Hepatic stellate cell (primary cell): ENCODE measurements at regions not wholly inside any gene's neighbourhood (a gene's known extent, or its start where the extent isn't known, plus 50 kb on each side); places are given as distances from the start of the nearest gene placed in this dataset.
"Not testable (repeated sequence)": the region's sequence is repeated elsewhere in the genome, so short reads cannot be mapped to it uniquely, and the experiment has no call there.

ENCODE experiments used
- DNase-seq: peaks from one replicate; pipeline ENCODE4 v3.0.0; 2011; ENCODE audit warnings: low spot score

DNA sequence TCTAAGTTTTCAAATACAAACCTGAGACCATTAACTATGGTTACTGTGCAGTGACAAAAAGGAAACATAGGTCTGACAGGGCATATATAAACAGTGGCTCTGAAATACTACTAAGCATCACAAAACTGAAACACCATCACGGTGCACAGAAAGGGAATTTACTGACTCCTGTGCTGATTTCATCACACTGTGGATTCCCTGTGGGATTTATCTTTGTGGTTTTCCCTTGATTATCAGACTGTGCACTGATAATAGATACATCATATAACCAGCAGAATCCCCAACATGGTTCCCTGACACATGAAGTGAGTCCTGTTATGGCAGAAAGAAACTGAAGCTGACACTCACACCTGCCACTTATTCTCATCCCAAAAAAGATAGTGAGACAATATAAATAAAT lies 676.3 kb upstream of the KCND2 start:
- DNase-seq: no peak

DNA sequence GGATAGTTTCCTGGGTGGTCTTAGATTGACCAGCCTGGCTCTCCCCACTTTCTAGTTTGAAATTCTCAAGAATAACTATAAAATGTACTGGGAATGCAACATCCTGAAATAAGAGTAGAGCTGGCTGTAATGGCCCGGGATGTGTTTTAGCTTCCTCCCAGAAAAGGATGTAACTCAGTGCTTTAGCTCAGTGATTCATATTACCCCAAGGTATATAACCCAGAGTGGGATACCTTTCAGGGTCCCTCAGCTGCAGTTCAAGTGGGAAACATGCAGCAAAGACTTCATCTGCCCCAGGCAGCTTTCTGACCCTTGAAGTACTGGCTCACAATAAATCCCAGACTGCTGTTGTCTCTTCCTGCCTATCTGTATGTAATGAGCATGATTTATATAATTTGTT lies 666.7 kb upstream of the KCND2 start:
- no peak for DNase-seq

DNA sequence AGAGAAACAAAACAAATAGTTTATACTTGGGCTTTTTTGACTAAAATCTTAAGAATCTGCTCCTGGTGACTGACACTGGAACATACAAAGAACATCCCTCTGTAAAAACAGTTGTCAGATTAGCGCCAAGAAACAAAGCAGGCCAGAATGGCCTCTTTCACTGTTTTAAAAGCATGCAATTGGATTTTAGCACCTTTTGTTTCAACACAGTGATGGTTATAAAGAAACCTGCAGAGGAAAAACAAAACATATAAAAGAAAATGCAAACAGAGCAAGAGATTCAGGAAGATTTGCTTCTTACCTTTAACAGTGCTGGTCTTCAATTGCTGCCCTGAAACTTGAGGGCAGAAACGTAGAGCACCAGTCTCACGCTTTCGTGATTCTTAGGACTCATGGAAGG lies 652.2 kb upstream of the KCND2 start:
- no peak for DNase-seq

DNA sequence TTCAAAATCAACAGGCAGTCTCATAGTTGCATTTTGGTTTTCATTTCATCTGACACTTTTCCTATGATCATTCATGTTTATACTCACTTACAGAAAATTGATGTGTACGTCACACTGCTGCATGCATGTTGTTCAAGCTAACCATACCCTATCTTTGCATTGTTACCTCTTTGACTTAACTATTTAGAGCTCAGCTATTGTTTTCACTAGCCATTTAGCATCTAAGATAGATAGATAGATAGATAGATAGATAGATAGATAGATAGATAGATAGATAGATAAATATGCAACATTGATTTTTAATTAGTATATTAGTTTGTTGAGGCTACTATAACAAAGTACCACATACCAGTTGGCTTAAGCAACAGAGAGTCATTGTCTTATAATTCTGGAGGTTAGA lies 649.5 kb upstream of the KCND2 start:
- DNase-seq: no peak

DNA sequence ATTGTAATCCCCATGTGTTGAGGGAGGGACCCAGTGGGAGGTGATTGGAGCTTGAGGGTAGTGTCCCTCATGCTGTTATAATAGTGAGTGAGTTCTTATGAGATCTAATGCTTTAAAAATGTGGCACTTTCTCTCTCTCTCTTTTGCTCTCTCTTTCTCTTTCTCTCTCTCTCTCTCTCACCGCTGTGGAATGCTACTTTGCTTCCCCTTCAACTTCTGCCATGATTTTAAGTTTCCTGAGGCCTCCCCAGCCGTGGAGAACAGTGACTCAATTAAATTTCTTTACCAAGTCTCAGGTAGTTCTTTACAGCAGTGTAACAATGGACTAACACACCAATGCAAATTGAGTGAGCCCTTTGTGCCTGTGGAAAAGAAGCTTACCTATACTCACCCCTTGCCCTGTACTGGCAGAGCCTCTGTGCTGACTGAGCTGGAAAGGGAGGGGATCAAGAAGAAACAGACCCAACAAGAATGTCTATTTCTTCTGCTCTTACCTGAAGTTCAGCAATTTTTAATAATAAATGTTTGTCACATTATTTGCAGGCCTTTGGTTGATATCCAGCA lies 642.5 kb upstream of the KCND2 start:
- no peak for DNase-seq

DNA sequence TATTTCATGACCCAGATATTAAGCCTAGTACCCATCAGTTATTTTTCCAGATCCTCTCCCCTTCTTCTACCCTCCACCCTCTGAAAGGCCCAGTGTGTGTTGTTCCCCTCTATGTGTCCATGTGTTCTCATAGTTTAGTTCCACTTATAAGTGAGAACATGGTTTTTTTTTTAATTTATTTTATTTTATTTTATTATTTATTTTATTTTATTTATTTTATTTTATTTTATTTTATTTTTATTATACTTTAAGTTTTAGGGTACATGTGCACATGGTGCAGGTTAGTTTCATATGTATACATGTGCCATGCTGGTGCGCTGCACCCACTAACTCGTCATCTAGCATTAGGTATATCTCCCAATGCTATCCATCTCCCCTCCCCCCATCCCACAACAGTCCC lies 639.2 kb upstream of the KCND2 start:
- DNase-seq: not testable (repeated sequence)

DNA sequence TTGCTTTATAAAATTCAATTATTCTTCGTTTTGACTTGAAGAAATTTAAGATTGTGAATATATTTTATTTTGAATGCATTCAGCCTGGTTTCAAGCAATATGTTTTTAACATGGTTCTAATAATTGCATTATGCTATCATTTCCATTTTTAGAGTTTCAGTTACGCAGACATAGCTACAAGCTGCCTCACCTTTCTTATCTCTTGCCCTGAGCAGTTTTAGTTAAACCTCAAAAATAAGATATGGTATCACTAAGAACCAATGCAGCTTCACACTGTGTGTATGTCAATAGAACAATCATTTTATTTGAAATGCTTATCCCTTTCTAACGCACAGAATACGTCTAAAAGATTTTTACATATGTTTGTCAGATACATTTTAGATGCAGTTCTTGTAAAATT lies 632.6 kb upstream of the KCND2 start:
- DNase-seq: no peak

DNA sequence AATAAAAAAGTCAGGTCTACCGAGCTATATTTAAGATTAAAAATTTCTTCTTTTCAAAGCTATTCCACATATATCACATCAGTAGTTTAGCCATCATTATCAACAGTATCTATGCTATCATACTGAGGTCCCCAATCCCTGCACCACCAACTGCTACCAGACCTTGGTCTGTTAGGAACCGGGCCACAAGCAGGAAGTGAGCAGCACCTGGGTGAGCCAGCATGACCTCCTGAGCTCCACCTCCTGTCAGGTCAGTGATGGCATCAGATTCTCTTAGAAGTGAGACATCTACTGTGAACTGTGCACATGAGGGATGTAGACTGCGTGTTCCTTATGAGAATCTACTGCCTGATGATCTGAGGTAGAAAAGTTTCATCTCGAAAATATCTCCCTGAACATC lies 632.1 kb upstream of the KCND2 start:
- no peak for DNase-seq

DNA sequence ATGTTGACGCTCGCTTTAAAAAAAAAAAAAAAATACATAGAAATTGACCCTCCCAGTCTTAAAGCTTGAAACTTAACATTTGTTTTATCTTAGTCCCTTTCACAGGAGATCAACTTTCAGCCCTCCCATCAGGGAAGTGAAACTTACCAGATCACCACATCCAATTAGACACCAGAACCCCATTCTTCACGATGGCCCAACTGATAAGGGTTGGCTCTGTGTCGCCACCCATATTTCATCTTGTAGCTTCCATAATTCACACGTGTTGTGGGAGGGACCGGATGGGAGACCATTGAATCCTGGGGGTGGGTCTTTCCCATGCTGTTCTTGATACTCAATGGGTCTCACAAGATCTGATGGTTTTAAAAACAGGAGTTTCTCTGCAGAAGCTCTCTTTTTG lies 629.4 kb upstream of the KCND2 start:
- no peak for DNase-seq

DNA sequence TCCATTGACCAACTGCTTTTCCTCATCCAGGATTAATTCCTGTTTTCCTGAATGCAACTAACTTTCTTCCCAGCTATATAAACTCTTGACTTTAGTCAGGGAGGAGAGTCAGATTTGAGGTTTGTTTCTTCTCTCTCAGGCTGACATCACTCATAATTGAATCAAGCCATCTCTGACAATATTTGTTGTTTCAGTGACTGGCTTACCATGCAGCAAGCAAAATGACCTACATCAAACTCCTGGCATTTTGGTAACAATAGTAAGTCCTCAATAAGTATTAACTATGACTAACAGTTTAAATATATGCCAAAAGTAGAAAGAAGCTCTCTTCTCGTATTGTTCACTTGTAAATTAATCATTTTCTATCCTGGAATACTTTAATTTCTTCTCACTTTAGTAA lies 625.7 kb upstream of the KCND2 start:
- no peak for DNase-seq

DNA sequence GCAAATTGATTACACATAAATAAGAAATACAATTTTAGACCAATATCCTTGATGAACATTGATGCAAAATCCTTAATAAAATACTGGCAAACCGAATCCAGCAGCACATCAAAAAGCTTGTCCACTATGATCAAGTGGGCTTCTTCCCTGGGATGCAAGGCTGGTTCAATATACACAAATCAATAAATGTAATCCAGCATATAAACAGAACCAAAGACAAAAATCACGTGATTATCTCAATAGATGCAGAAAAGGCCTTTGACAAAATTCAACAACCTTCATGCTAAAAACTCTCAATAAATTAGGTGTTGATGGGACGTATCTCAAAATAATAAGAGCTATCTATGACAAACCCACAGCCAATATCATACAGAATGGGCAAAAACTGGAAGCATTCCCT lies 624.2 kb upstream of the KCND2 start:
- not testable (repeated sequence) for DNase-seq

DNA sequence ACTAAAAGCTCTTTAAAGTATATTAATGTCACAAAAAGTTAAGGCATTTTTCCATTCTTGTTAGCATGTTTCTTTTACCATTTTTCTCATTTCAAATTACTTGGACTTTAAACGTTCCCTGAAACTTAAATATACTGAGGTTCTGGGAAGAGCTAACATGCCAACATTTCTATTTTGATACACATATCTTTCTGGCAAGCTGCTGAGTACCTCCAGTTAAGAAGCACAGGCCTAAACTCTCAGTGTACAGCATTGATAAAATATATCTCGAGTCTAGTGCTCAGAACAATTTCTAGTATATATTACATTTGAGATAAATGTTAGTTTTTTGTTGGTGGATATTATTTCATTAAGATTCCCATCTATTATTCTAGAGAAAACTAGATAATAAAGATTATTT lies 612.9 kb upstream of the KCND2 start:
- DNase-seq: no peak

DNA sequence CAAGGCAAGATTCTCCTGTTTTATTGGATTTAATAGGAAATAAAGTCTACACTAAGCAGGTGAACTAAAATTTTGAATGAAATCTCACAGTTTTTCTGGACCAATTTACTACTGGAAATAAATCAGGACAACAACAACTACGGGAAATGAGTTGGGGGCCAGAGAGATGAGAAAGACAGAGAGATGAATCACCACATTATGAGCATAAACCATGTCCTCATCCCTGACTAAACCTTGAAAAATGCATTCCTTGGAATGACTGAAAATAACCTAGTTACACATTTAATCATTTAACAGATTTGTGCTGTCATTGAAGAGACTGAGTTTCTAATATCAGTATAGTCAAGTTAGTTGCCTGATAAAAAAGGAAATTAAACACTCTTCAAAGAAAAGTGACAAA lies 608.4 kb upstream of the KCND2 start:
- peak; percentile 21 for DNase-seq

DNA sequence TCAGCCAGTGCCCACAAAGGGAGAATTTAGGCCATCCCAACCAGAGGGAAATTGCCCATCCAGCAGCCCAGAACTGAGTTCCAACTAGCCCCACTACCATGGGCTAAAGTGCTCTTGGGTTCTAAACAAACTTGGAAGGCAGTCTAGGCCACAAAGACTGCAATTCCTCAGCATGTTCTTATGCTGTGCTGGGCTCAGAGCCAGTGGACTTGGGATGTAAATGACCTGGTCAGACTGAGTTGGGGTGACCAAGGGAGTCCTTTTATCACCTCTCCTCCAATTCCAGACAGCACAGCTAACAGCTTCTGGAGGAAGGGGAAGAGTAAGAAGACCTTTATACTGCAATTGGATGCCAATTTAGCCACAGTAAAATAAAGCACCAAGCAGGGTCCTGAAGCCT lies 607.2 kb upstream of the KCND2 start:
- DNase-seq: no peak

DNA sequence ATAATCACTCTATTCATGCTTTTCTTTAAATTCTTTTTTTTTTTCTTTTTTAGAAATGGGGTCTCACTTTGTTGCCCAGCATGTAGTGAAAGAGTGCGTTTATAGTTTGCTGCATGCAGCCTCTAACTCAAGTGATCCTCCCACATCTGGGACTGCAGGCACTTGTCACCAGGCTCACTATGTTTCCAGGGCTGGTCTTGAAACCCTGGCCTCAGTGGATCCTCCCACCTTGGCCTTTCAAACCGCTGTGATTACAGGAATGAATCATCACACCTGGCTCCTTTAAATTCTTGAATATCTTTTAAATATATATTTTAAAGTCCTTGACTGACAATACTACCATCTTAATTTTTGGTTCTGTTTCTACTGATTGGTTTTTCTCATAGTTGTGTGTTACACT lies 591.6 kb upstream of the KCND2 start:
- DNase-seq: no peak

DNA sequence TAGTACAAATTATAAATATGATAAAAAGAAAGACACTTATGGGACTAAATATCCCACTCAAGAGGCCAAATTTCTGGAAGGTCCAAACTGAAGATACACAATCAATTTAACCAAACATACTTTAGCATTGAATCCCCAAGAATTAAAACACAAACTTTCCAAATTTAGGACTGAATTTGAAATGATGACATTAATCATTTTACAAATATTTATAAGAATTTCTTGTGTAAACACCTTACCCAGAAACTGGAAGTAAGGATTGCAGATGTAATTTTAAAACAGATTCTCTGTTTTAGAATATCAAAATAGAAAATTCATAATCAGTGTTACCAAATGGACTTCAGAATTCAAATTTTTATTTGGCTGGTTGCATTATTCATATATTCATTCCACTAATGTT lies 588.2 kb upstream of the KCND2 start:
- DNase-seq: peak; percentile 0

DNA sequence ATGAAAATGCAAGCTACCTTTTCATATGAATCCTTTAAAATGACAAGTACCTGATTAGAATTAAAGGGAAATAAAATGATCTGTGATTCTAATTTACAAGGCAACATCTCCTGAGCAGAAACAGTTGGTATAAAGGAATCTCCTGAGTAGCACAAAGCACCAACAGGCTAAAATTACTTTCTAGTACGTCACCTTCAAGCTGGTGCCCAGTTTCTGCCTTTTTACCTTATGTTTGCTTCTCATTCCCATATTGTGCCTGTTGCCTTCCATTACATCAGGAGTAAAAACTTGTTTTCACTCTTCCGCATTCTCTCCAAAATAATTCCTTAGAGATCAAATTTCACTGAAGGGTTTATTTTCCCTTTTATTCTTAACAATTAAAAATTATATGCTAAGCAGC lies 587.1 kb upstream of the KCND2 start:
- DNase-seq: no peak

DNA sequence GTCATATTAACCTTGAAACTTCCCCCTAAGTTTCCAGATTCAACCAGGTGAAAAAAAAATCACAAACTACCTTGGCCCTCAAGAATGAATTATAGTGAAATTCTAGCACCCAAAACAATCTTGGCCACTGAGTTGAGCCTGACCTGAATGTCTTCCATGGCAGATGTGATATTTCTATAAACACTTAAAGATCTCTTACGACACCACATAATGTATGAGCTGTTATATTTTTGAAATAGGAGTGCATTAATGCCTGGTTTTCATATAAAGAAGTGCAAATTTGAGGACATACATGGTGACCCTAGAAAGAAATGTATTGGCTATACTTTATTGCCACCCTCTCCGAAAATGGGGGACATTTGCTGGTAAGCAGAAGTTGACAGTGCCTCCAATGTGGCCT lies 584.1 kb upstream of the KCND2 start:
- no peak for DNase-seq

DNA sequence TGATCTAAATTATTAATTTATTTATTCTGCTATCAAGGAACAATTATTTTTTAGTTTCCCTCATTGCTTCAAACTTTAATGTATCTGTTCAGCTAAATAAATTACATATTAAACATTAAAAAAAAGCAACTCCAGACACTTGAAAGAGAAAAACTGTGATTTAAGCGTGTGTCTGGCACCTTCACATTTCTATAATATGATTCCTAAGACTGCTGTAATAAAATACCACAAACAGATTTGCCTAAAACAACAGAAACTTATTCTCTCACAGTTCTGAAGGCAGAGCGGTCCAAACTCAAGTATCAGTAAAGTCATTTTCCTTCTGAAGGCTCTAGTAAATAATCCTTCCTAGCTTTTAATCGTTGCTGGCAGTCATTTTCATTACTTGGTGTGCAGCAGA lies 580.4 kb upstream of the KCND2 start:
- no peak for DNase-seq

DNA sequence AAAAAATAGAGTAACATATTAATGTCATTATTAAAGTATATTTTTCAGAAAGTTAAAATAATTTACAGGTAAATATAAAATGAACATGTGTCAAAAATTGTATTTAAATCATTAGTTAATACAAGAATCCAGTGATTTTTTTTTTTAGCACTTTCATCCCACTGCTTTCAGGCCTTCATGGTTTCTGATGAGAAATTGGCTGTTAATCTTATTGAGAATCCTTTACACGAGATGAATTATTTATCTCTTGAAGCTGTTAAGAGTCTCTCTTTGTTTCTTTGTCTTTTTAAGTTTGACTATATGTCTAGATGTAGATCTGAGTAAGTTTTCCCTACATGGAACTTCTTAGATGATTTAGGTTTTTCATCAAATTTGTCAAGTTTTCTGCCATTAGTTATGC lies 578.5 kb upstream of the KCND2 start:
- DNase-seq: no peak

DNA sequence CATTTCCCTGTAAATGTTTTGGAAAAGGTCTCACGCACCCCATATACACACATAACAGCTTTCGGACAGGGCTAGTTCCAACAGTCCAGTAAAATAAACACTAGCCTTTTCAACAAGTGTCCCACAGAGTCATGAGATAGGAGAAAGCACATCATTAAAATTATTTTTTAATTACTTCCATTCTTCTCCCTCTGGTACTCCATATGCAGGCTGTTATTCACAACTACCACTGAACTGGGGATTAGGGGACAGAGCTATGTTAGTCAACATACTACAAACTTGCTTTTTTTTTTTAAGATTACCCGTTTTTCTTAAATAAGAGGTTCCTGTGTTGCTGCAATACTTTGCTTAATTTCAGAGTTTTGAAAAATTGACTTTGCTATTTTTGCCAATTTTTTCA lies 576.6 kb upstream of the KCND2 start:
- DNase-seq: no peak

DNA sequence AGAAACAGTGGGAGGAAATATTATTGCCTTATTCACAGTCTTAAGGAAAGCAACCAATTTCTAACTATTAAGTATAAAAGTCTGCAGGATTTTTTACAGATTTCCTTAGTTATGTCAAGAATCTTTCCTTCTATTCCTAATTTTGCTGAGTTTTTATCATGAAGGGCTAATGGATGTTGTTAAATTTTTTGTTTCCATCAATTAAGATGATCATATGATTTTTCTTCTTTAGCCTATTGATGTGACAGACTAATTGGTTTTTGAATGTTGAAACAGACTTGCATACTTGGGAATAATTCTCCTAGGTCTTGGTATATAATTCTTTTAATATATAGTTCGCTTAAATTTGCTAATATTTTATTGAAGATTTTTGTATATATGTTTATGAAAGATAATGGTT lies 569.1 kb upstream of the KCND2 start:
- DNase-seq: no peak

DNA sequence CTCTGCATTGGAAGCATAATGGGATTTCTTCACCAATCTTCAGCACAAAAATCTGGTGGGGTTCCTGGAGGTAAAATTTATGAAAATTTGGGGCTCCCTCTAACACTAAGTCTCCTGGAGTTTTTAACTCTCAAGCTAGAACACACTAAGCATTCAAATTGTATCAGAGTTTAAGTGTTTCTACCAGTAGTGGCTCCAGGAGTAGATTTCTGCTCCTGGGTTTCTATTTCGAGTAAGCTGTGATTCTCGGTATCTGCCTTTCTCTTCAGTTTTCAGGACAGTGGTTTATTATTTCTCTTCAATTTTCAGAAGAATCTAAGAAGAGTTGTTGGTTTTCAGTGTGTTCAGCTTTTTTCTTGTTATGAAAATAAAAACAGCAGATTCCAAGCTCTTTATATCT lies 566.4 kb upstream of the KCND2 start:
- DNase-seq: no peak

DNA sequence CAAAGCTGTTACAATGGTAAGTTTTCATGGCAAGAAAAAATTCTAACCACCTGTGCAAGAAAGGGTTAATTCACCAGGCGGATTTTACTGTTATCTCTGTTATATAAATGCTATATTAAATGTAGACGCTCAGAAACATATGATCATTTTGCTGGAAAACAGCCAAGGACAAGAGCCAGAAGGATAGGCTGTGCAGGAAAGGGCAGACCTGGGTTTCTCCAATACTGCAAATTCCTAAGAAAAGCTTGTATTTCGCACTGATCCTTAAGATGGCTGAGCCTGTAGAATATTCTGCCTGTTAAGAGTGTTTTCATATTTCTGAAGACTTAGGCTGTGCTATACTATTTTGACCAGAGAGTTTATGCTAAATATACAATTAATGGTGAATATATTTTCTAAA lies 564.1 kb upstream of the KCND2 start:
- DNase-seq: no peak

DNA sequence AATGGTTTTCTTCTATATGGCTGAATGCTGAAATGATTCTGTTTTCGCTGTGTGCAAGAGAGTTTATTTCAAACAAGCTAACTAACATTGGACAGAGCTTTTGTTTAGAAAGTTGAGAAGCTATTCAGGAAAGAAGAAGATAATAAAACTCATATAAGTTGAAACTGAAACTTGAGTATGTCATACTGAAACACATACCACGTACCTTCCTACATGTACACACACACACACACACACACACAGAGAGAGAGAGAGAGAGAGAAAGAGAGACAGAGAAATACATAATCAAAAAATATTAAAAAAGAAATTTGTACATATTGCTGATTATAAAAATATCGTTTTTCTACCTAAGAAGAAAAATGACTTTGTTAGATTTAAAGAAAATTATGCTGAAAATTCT lies 561.9 kb upstream of the KCND2 start:
- DNase-seq: no peak
